HCT116 (cell line): ENCODE measurements at regions not wholly inside any gene's neighbourhood (a gene's known extent, or its start where the extent isn't known, plus 50 kb on each side); places are given as distances from the start of the nearest gene placed in this dataset.
"Not testable (repeated sequence)": the region's sequence is repeated elsewhere in the genome, so short reads cannot be mapped to it uniquely, and the experiment has no call there.

Experiments used
- ATAC-seq: fragments of 200-7000 bp; cut with Tn5 transposase; 2 replicates; pipeline ENCODE4 v1.9.1; 2020; ENCODE audit warnings: mild to moderate bottlenecking, moderate library complexity
- BruUV-seq: library from RNA; stranded (reverse); fragments of 400-500 nt; replicated peaks from 2 replicates; lab custom pipeline; 2021; lab: Mats Ljungman, UMichigan
- CTCF ChIA-PET: fragments of 300-600 bp; sonication (Branson Sonifier 250); formaldehyde crosslinking; loops from one replicate; lab custom pipeline; 2021; ENCODE audit warnings: antibody characterized with exemption; lab: Charles Lee
- POLR2A ChIA-PET: fragments of 300-600, 350-600 bp; sonication (Branson Sonifier 250); formaldehyde crosslinking; loops from one replicate; lab custom pipeline; 2021; ENCODE audit warnings: antibody characterized with exemption; lab: Charles Lee
- RAD21 ChIA-PET, 2 experiments: fragments of 300-600 bp; sonication (Branson Sonifier 250); formaldehyde crosslinking; loops; one replicate each; lab custom pipeline; 2023; ENCODE audit warnings: low total read pairs in 2 of 2; ENCODE audit not compliant: uncharacterized antibody in 2 of 2, unreplicated experiment in 2 of 2, low non-redundant PET in 1 of 2; lab: Charles Lee
- DNase-seq: peaks from one replicate; pipeline ENCODE4 v3.0.0-alpha.2; 2010; ENCODE audit warnings: low read depth, low spot score
- H2AFZ ChIP-seq: fragments of 200-600 bp; shearing (Covaris generic), sonication (generic); 2 replicates; pipeline ENCODE4 v1.6.1; 2017; ENCODE audit warnings: low read depth, mixed run types, mixed read lengths, antibody characterized with exemption, low read length; ENCODE audit not compliant: poor library complexity, severe bottlenecking
- H3K27ac ChIP-seq: 2 replicates; pipeline ENCODE4 v1.5.1; 2012; ENCODE audit warnings: low read depth, low read length
- H3K27me3 ChIP-seq: fragments of 200-600 bp; sonication (generic); 2 replicates; pipeline ENCODE4 v1.6.1; 2016; ENCODE audit warnings: mixed run types, low read length, mixed read lengths; ENCODE audit not compliant: insufficient read depth
- H3K36me3 ChIP-seq, 2 experiments: fragments of 200-500 bp in 1 of 2; fragments of 200-600 bp in 1 of 2; sonication (Bioruptor generic) in 1 of 2; sonication (generic) in 1 of 2; 2 replicates each; pipeline versions ENCODE4 v1.5.1 to v1.6.1; 2014 to 2016; ENCODE audit warnings: low read length in 2 of 2, inconsistent platforms in 1 of 2, mixed read lengths in 1 of 2, mixed run types in 1 of 2; ENCODE audit not compliant: insufficient read depth in 2 of 2, control insufficient read depth in 1 of 2
- H3K4me1 ChIP-seq, 2 experiments: fragments of 200-600 bp in 1 of 2; sonication (generic) in 1 of 2; 2 replicates each; pipeline versions ENCODE4 v1.5.1 to v1.6.1; 2012 to 2017; ENCODE audit warnings: low read length in 2 of 2, inconsistent platforms in 1 of 2, mild to moderate bottlenecking in 1 of 2, mixed read lengths in 1 of 2, mixed run types in 1 of 2, moderate library complexity in 1 of 2; ENCODE audit not compliant: insufficient read depth in 2 of 2, control insufficient read depth in 1 of 2
- H3K4me2 ChIP-seq: fragments of 200-600 bp; sonication (generic); 2 replicates; pipeline ENCODE4 v1.6.1; 2017; ENCODE audit warnings: mixed run types, low read length, mixed read lengths
- H3K4me3 ChIP-seq, 2 experiments: fragments of 200-600 bp in 1 of 2; sonication (generic) in 1 of 2; replicated peaks in 1 of 2; 2 replicates each; pipeline ENCODE4 v1.5.1; 2011 to 2016; ENCODE audit warnings: low read length in 2 of 2, control low read depth in 1 of 2, low read depth in 1 of 2, mild to moderate bottlenecking in 1 of 2, mixed read lengths in 1 of 2, mixed run types in 1 of 2
- H3K79me2 ChIP-seq: fragments of 200-600 bp; sonication (generic); 2 replicates; pipeline ENCODE4 v1.6.1; 2017; ENCODE audit warnings: mild to moderate bottlenecking, mixed run types, low read length, moderate library complexity, mixed read lengths; ENCODE audit not compliant: insufficient read depth
- H3K9ac ChIP-seq: fragments of 200-600 bp; sonication (generic); 2 replicates; pipeline ENCODE4 v1.6.1; 2016; ENCODE audit warnings: low read length, mixed read lengths
- H3K9me2 ChIP-seq: fragments of 200-600 bp; sonication (generic), shearing (Covaris generic); 2 replicates; pipeline ENCODE4 v1.6.1; 2017; ENCODE audit warnings: mixed run types, mild to moderate bottlenecking, moderate library complexity; ENCODE audit not compliant: insufficient read depth
- H3K9me3 ChIP-seq, 2 experiments: fragments of 200-500 bp in 1 of 2; fragments of 200-600 bp in 1 of 2; sonication (Bioruptor generic) in 1 of 2; sonication (generic) in 1 of 2; 2 replicates each; pipeline ENCODE4 v1.6.1; 2014 to 2017; ENCODE audit warnings: low read length in 2 of 2, mixed read lengths in 2 of 2, inconsistent platforms in 1 of 2, low read depth in 1 of 2, mild to moderate bottlenecking in 1 of 2, mixed run types in 1 of 2, moderate library complexity in 1 of 2; ENCODE audit not compliant: control insufficient read depth in 1 of 2, insufficient read depth in 1 of 2
- H4K20me1 ChIP-seq: fragments of 200-600 bp; sonication (generic), shearing (Covaris generic); 2 replicates; pipeline ENCODE4 v1.6.1; 2017; ENCODE audit warnings: mixed run types, mild to moderate bottlenecking, moderate library complexity; ENCODE audit not compliant: insufficient read depth
- CTCF ChIP-seq, 3 experiments: fragments of 200-600 bp in 1 of 3; sonication (generic) in 1 of 3; IDR thresholded peaks in 2 of 3; conservative IDR thresholded peaks in 1 of 3; 2 replicates each; pipeline ENCODE4 v1.5.1; 2012 to 2017; ENCODE audit warnings: low read depth in 2 of 3, low read length in 2 of 3, antibody characterized with exemption in 1 of 3, borderline replicate concordance in 1 of 3, control low read depth in 1 of 3, mild to moderate bottlenecking in 1 of 3, mixed read lengths in 1 of 3, mixed run types in 1 of 3, moderate library complexity in 1 of 3; ENCODE audit not compliant: insufficient read depth in 1 of 3
- EZH2phosphoT487 ChIP-seq: fragments of 200-600 bp; IDR thresholded peaks from 2 replicates; pipeline ENCODE4 v1.6.1; 2018; ENCODE audit warnings: antibody characterized with exemption, borderline replicate concordance
- intact Hi-C: fragments of 100-400 bp; cut with micrococcal nuclease; formaldehyde crosslinking; loops from 2 replicates; pipeline ENCODE4 v1.10.0; 2022

GRCh38 chr7:124618871-124619270 is 146.7 kb downstream of the GPR37 start:
- ChIA-PET CTCF (no interaction called here), POLR2A (no interaction called here), RAD21 (no interaction called here)
- Histone ChIP-seq H4K20me1 (no peaks in the 10 kb centered on the region), H3K79me2 (no peaks in the 10 kb centered on the region), H3K4me3 (no peak overlapping the region), H2AFZ (no peak overlapping the region), H3K4me1 (no peaks in the 10 kb centered on the region), H3K27ac (no peak overlapping the region), H3K9ac (no peak overlapping the region), H3K27me3 (no peaks in the 10 kb centered on the region), H3K9me2 (no peaks in the 10 kb centered on the region), H3K36me3 (no peaks in the 10 kb centered on the region), H3K9me3 (no peaks in the 10 kb centered on the region), H3K4me2 (no peak overlapping the region)
- no peak for ATAC-seq
- intact Hi-C loops = no loop called here
- no peak for TF ChIP-seq EZH2phosphoT487
- no peak for TF ChIP-seq CTCF (IDR thresholded peaks at IDR 0.05 in 2 of 3, conservative IDR thresholded peaks at IDR 0.05 in 1 of 3; ENCODE audit: borderline replicate concordance in 1 of 3, insufficient read depth in 1 of 3, low read depth in 2 of 3, low read length in 2 of 3)
- no peak for DNase-seq
- BruUV-seq = no TSS peak

GRCh38 chr7:124618051-124618450 is 147.5 kb downstream of the GPR37 start:
- H2AFZ ChIP-seq, H3K27ac ChIP-seq, H3K4me1 ChIP-seq, H3K9ac ChIP-seq, CTCF ChIA-PET, H3K4me2 ChIP-seq, RAD21 ChIA-PET, DNase-seq, BruUV-seq, H3K27me3 ChIP-seq, H3K9me3 ChIP-seq, H3K4me3 ChIP-seq, POLR2A ChIA-PET, intact Hi-C loops, H3K36me3 ChIP-seq, H4K20me1 ChIP-seq, ATAC-seq, H3K9me2 ChIP-seq, H3K79me2 ChIP-seq: not testable (repeated sequence)
